Stimulated activated CD4-positive, alpha-beta T cell treated with anti-CD3 and anti-CD28 coated beads, TNF-alpha, amount 100 ng/mL, for 24 hours (primary cell): ENCODE measurements at regions not wholly inside any gene's neighbourhood (a gene's known extent, or its start where the extent isn't known, plus 50 kb on each side); places are given as distances from the start of the nearest gene placed in this dataset.
"Not testable (repeated sequence)": the region's sequence is repeated elsewhere in the genome, so short reads cannot be mapped to it uniquely, and the experiment has no call there.

Source experiments
- DNase-seq, 3 experiments: peaks; one replicate each; pipeline ENCODE4 v3.0.0-alpha.2; 2020; ENCODE audit warnings: low read depth in 3 of 3

- no peak for DNase-seq
These were observed 187.6 kb downstream of the TUBA3C start for GRCh38 chr13:18993884-18994660.

- no peak for DNase-seq
These were observed 188.8 kb downstream of the TUBA3C start for GRCh38 chr13:18992791-18993190.

- DNase-seq: no peak
These were observed 190.6 kb downstream of the TUBA3C start for GRCh38 chr13:18991060-18991459.

GRCh38 chr13:18978447-18978846 is 203.2 kb downstream of the TUBA3C start:
- DNase-seq: no peak

- DNase-seq: no peak
These were observed 203.8 kb downstream of the TUBA3C start for GRCh38 chr13:18977857-18978256.

- no peak for DNase-seq
These were observed 209.9 kb downstream of the TUBA3C start for GRCh38 chr13:18971576-18972219.

- no peak for DNase-seq
These were observed 216.2 kb downstream of the TUBA3C start for GRCh38 chr13:18965347-18965855.

GRCh38 chr13:18964942-18965341 is 216.7 kb downstream of the TUBA3C start:
- no peak for DNase-seq

GRCh38 chr13:18963684-18964083 is 217.9 kb downstream of the TUBA3C start:
- DNase-seq: not testable (repeated sequence)

GRCh38 chr13:18962168-18962734 is 219.4 kb downstream of the TUBA3C start:
- no peak for DNase-seq

GRCh38 chr13:18961383-18962117 is 220.1 kb downstream of the TUBA3C start:
- DNase-seq: no peak

GRCh38 chr13:18960637-18961227 is 220.9 kb downstream of the TUBA3C start:
- no peak for DNase-seq

- DNase-seq: no peak
These were observed 221.6 kb downstream of the TUBA3C start for GRCh38 chr13:18959996-18960395.

- DNase-seq: no peak
These were observed 222.4 kb downstream of the TUBA3C start for GRCh38 chr13:18959229-18959628.

GRCh38 chr13:18956473-18957078 is 225.0 kb downstream of the TUBA3C start:
- DNase-seq: no peak

- no peak for DNase-seq
These were observed 227.4 kb downstream of the TUBA3C start for GRCh38 chr13:18954254-18954653.

GRCh38 chr13:18953139-18953930 is 228.3 kb downstream of the TUBA3C start:
- DNase-seq: no peak

GRCh38 chr13:18952225-18953016 is 229.2 kb downstream of the TUBA3C start:
- DNase-seq: no peak

GRCh38 chr13:18951412-18951811 is 230.2 kb downstream of the TUBA3C start:
- no peak for DNase-seq

- DNase-seq: no peak
These were observed 231.7 kb downstream of the TUBA3C start for GRCh38 chr13:18949970-18950369.
